GM21529 (cell line): ENCODE measurements at regions not wholly inside any gene's neighbourhood (a gene's known extent, or its start where the extent isn't known, plus 50 kb on each side); places are given as distances from the start of the nearest gene placed in this dataset.
"Not testable (repeated sequence)": the region's sequence is repeated elsewhere in the genome, so short reads cannot be mapped to it uniquely, and the experiment has no call there.

Experiments
- ATAC-seq: cut with Tn5 transposase; IDR thresholded peaks from one replicate; pipeline ENCODE4 v1.9.1; 2021; ENCODE audit not compliant: unreplicated experiment

DNA sequence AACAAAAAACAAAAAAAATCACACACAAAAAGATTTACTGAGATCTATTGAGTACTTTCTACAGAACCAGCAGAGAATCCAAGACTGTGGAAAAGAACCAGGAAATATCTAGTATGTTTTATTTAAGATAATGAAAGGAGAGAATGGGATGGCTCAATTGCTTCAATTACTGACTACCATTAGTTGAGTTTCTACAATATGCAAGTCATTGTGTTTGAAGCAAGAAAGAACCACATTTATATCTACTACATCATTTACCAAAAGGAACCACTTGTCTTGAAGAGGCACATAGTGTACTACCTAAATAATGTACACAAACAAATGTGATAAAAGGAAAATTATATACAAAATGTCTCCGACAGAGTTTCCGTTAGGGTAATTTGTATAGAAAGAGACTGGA is 325.9 kb upstream of the TNC start:
- no peak for ATAC-seq

DNA sequence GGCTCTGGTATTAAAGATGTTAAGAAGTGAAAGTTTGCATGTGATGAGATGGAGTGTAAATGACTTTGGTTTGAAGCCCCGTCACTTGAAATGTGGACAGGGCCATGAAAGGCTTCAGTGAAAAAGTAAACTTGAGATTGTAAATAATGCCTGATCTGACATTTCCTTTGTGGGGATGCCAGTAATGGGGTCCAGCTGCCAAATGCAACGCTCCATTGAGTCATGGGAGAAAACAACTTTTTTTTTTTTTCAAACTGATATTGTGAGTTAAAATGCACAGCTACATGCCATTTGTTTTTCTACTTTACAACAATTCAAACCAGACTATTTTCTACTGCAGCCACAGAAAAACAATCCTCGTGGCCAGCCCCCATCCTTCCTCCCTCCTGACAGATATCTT is 327.0 kb upstream of the TNC start:
- no peak for ATAC-seq

DNA sequence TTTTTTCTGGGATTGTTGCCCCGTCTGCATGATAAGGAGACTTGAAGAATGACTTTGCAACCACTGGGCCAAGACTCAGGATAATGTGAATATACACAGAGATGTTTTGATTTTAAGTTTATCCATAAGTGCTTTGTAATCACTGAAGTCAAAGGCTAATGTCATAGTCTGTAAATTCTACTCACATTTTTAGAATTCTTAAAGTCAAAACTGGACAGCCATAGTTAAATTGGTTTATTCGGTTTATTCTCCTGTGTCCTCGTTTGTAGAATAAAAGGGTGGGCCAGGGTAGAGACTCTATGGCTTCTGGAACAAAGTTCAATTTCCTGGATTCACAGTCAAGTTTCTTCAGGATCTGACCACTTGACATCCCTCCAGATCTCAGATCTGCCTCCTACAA is 327.7 kb upstream of the TNC start:
- ATAC-seq: no peak

GRCh38 chr9:115456515-115456914 is 338.6 kb upstream of the TNC start:
- ATAC-seq: no peak

GRCh38 chr9:115461280-115461679 is 343.3 kb upstream of the TNC start:
- ATAC-seq: no peak

GRCh38 chr9:115462623-115463022 is 344.7 kb upstream of the TNC start:
- no peak for ATAC-seq

- no peak for ATAC-seq
These were observed 348.8 kb upstream of the TNC start for GRCh38 chr9:115466756-115467155.

GRCh38 chr9:115469841-115470240 is 351.9 kb upstream of the TNC start:
- no peak for ATAC-seq

DNA sequence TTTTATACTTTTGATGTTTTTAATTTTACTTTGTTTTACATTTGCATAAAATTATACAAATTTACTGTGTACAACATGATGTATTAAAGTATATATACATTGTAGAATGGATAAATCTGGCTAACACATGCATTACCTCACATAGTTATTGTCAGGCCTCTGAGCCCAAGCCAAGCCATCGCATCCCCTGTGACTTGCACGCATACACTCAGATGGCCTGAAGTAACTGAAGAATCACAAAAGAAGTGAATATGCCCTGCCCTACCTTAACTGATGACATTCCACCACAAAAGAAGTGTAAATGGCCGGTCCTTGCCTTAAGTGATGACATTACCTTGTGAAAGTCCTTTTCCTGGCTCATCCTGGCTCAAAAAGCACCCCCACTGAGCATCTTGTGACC is 355.1 kb upstream of the TNC start:
- ATAC-seq: not testable (repeated sequence)

DNA sequence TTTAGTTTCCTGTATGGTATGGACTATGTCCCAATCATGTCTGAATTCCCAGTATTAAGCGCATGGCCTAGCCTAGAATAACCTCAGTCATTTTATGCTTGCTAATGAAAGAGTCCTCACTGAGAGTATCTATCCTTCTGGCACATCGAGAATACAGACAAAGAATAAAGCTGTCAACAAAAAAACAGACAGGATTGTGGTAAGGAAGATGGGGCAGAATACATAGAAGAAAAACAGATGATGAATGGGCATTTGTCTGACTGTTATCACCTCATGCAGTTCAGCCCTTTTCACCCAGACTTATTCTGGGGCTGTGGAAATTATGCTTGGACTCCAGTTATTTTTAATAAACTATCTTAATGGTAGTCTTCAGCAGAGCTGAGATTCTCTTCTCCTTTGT is 363.8 kb upstream of the TNC start:
- no peak for ATAC-seq

- ATAC-seq: no peak
These were observed 364.8 kb upstream of the TNC start for GRCh38 chr9:115482747-115483146.

DNA sequence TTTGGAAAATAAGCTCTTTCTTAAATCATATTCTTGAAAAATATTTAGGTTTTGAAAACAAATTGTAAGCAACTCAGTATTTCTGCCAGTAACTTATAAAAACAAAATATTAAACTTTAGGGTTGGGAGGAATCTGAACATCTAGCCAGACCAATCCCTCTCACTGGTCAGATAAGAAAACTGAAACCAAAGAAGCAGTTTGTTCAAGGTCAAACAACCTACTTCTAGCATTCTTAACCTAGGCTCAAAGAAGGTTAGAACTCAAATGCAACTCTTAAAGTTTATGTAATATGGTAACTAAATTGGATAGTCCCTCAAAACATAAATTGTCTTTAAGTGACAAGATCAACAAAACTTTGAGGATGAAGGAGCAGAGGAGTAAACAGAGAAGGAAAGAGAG is 374.9 kb upstream of the TNC start:
- no peak for ATAC-seq

DNA sequence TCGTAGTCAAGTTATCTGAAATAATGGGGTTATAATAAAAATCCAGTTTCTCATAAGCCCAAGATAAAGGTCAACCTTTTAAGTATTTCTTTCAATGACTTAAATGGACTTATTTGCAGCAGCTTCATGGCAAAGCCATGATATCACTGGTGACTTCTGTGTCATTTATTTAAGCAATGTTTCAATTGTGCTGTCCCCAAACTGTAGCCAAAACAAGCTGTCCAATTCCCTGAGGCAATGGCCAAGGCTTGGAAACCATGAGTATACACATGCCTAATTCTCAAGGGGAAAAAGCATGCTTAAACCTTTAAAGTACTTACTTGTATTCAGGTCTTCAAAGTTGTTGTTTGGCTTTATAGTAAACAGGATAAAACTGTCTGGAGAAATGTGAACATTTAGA is 376.4 kb upstream of the TNC start:
- ATAC-seq: no peak

GRCh38 chr9:115495052-115495635 is 377.2 kb upstream of the TNC start:
- no peak for ATAC-seq

- ATAC-seq: no peak
These were observed 377.9 kb upstream of the TNC start for GRCh38 chr9:115495836-115496235.

GRCh38 chr9:115498303-115498702 is 380.3 kb upstream of the TNC start:
- no peak for ATAC-seq

DNA sequence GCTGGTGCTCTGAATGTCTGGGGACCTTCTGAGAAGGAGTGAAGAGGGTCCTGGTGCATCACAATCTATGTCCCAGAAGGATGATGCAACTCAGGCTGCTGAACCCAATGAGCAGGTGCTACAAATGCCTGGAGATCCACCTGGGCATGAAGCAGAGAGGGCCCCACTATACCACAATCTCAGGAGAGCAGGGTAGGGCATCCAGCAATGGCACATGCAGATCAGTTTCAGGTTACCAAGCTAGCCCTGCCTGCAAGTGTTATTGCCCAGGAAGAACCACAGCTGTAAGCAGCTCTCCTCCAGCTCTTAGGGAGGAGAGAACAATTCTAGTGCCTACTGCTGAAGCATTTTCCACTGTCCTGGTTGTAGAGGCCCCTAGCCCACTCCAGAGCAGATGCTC is 389.2 kb upstream of the TNC start:
- ATAC-seq: no peak

- no peak for ATAC-seq
These were observed 395.2 kb upstream of the TNC start for GRCh38 chr9:115513148-115513547.

GRCh38 chr9:115514454-115514853 is 396.5 kb upstream of the TNC start:
- ATAC-seq: no peak

- ATAC-seq: no peak
These were observed 399.5 kb upstream of the TNC start for GRCh38 chr9:115517335-115518075.

DNA sequence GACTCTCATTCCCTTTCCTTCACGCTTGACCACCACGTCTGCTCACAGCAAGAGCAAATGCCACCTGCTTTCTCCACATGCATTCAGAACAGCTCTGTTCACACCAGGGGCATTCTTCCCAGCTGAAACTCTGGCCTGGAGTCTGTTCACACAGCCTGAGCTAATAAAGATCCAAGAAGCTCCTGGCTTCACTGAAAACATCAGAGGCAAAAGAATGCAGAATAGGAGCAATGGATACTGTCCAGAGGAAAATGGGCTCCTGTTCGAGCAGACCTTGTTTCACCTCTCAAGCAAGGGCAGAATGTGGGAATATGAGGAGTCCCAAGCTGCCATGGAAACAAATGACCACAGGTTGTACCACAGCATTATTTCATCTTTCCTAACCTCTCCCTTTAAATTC is 402.7 kb upstream of the TNC start:
- ATAC-seq: no peak

GRCh38 chr9:115522912-115523311 is 405.0 kb upstream of the TNC start:
- no peak for ATAC-seq

GRCh38 chr9:115524453-115525059 is 406.6 kb upstream of the TNC start:
- ATAC-seq: no peak
